ENCODE measurements at regions not wholly inside any gene's neighbourhood (a gene's known extent, or its start where the extent isn't known, plus 50 kb on each side); places are given as distances from the start of the nearest gene placed in this dataset.

- no peaks in the 10 kb centered on the region for H3K27me3 Mint-ChIP-seq
- H3K27ac Mint-ChIP-seq = no peak overlapping the region
- POLR2A ChIA-PET = no interaction called here
- no peak for DNase-seq
- no peak for ATAC-seq
- no peaks in the 10 kb centered on the region for H3K4me1 Mint-ChIP-seq
- H3K36me3 Mint-ChIP-seq = no peaks in the 10 kb centered on the region
- H3K9me3 Mint-ChIP-seq = peaks cover 0 to 3% (median 0%) of the 10 kb centered on the region in 9 donors
- no peak overlapping the region for H3K4me3 Mint-ChIP-seq
Measured at GRCh38 chr4:117478702-117479101, 393.3 kb upstream of the TRAM1L1 start.

GRCh38 chr4:117479673-117480072 lies 394.3 kb upstream of the TRAM1L1 start:
- Mint-ChIP-seq H3K4me1 (no peaks in the 10 kb centered on the region), H3K27ac (no peak overlapping the region), H3K27me3 (no peaks in the 10 kb centered on the region), H3K4me3 (no peak overlapping the region), H3K36me3 (no peaks in the 10 kb centered on the region), H3K9me3 (peaks cover 0 to 11% (median 0%) of the 10 kb centered on the region in 9 donors)
- POLR2A ChIA-PET = no interaction called here
- ATAC-seq (no peak), DNase-seq (no peak)

- Mint-ChIP-seq H3K4me3 (no peak overlapping the region), H3K4me1 (no peaks in the 10 kb centered on the region), H3K27me3 (no peaks in the 10 kb centered on the region), H3K27ac (no peak overlapping the region), H3K36me3 (no peaks in the 10 kb centered on the region), H3K9me3 (peaks cover 0 to 22% (median 0%) of the 10 kb centered on the region in 9 donors)
- POLR2A ChIA-PET = no interaction called here
- DNase-seq (no peak), ATAC-seq (no peak)
Measured at GRCh38 chr4:117481742-117482141, 396.4 kb upstream of the TRAM1L1 start.

GRCh38 chr4:117488692-117489091 lies 403.3 kb upstream of the TRAM1L1 start:
- ATAC-seq = no peak
- no peaks in the 10 kb centered on the region for H3K36me3 Mint-ChIP-seq

GRCh38 chr4:117489107-117489506 lies 403.7 kb upstream of the TRAM1L1 start:
- POLR2A ChIA-PET = no interaction called here
- DNase-seq (no peak), ATAC-seq (no peak)
- H3K9me3 Mint-ChIP-seq = peaks cover 0 to 15% (median 4%) of the 10 kb centered on the region in 9 donors
- H3K4me3 Mint-ChIP-seq = no peak overlapping the region
- no peaks in the 10 kb centered on the region for H3K4me1 Mint-ChIP-seq
- H3K27ac Mint-ChIP-seq = no peak overlapping the region
- no peaks in the 10 kb centered on the region for H3K36me3 Mint-ChIP-seq
- no peaks in the 10 kb centered on the region for H3K27me3 Mint-ChIP-seq

More at GRCh38 chr4:117488692-117489091, 403.3 kb upstream of the TRAM1L1 start:
- Mint-ChIP-seq H3K27me3 (no peaks in the 10 kb centered on the region), H3K27ac (no peak overlapping the region), H3K4me3 (no peak overlapping the region), H3K4me1 (no peaks in the 10 kb centered on the region), H3K9me3 (peaks cover 0 to 19% (median 4%) of the 10 kb centered on the region in 9 donors)
- no peak for DNase-seq
- POLR2A ChIA-PET = no interaction called here

- H3K27me3 Mint-ChIP-seq = no peaks in the 10 kb centered on the region
- no peaks in the 10 kb centered on the region for H3K36me3 Mint-ChIP-seq
- H3K9me3 Mint-ChIP-seq = peaks cover 0 to 7% (median 0%) of the 10 kb centered on the region in 9 donors
- POLR2A ChIA-PET = no interaction called here
- no peak overlapping the region for H3K4me3 Mint-ChIP-seq
- DNase-seq (no peak), ATAC-seq (no peak)
- no peak overlapping the region for H3K27ac Mint-ChIP-seq
- H3K4me1 Mint-ChIP-seq = no peaks in the 10 kb centered on the region
Measured at GRCh38 chr4:117491516-117491915, 406.1 kb upstream of the TRAM1L1 start.

- no peak for DNase-seq
- Mint-ChIP-seq H3K4me1 (no peaks in the 10 kb centered on the region), H3K27ac (no peak overlapping the region), H3K4me3 (no peak overlapping the region), H3K27me3 (no peaks in the 10 kb centered on the region), H3K9me3 (peaks cover 0 to 8% (median 0%) of the 10 kb centered on the region in 9 donors), H3K36me3 (no peaks in the 10 kb centered on the region)
- POLR2A ChIA-PET = no interaction called here
- no peak for ATAC-seq
Measured at GRCh38 chr4:117495802-117496201, 410.4 kb upstream of the TRAM1L1 start.

- Mint-ChIP-seq H3K9me3 (peaks cover 0 to 12% (median 0%) of the 10 kb centered on the region in 9 donors), H3K27me3 (peaks cover 0 to 1% (median 0%) of the 10 kb centered on the region in 5 donors), H3K36me3 (no peaks in the 10 kb centered on the region), H3K4me3 (no peak overlapping the region), H3K27ac (no peak overlapping the region), H3K4me1 (no peaks in the 10 kb centered on the region)
- DNase-seq = no peak
- POLR2A ChIA-PET = no interaction called here
- ATAC-seq = no peak
Measured at GRCh38 chr4:117512414-117512813, 427.0 kb upstream of the TRAM1L1 start.

GRCh38 chr4:117514391-117515175 lies 429.2 kb upstream of the TRAM1L1 start:
- H3K27ac Mint-ChIP-seq = no peak overlapping the region
- H3K4me3 Mint-ChIP-seq = no peak overlapping the region
- no peak for ATAC-seq
- DNase-seq = no peak
- no peaks in the 10 kb centered on the region for H3K36me3 Mint-ChIP-seq
- H3K4me1 Mint-ChIP-seq = no peaks in the 10 kb centered on the region
- peaks cover 0 to 19% (median 6%) of the 10 kb centered on the region in 9 donors for H3K9me3 Mint-ChIP-seq
- peaks cover 0 to 1% (median 0%) of the 10 kb centered on the region in 5 donors for H3K27me3 Mint-ChIP-seq
- POLR2A ChIA-PET = interaction anchor here (0.7 kb wide), 1 partner anchor 61 kb away, joined by 3 read pairs; no protein-coding TSS in a partner anchor

GRCh38 chr4:117515921-117516320 lies 430.5 kb upstream of the TRAM1L1 start:
- POLR2A ChIA-PET = no interaction called here
- Mint-ChIP-seq H3K27ac (no peak overlapping the region), H3K4me1 (no peaks in the 10 kb centered on the region), H3K9me3 (peaks cover 0 to 33% (median 6%) of the 10 kb centered on the region in 9 donors), H3K4me3 (no peak overlapping the region), H3K36me3 (no peaks in the 10 kb centered on the region), H3K27me3 (no peaks in the 10 kb centered on the region)
- DNase-seq = no peak
- ATAC-seq = no peak

- POLR2A ChIA-PET = no interaction called here
Measured at GRCh38 chr4:117527601-117528000, 442.2 kb upstream of the TRAM1L1 start.

GRCh38 chr4:117529401-117529800 lies 444.0 kb upstream of the TRAM1L1 start:
- Mint-ChIP-seq H3K27ac (no peak overlapping the region), H3K27me3 (peaks cover 0 to 4% (median 0%) of the 10 kb centered on the region in 5 donors), H3K36me3 (no peaks in the 10 kb centered on the region), H3K4me1 (no peaks in the 10 kb centered on the region), H3K9me3 (peaks cover 0 to 9% (median 2%) of the 10 kb centered on the region in 9 donors), H3K4me3 (no peak overlapping the region)
- ATAC-seq (no peak), DNase-seq (no peak)
- POLR2A ChIA-PET = no interaction called here

More at GRCh38 chr4:117527601-117528000, 442.2 kb upstream of the TRAM1L1 start:
- Mint-ChIP-seq H3K4me3 (no peak overlapping the region), H3K36me3 (no peaks in the 10 kb centered on the region), H3K4me1 (no peaks in the 10 kb centered on the region), H3K9me3 (peaks cover 0 to 9% (median 0%) of the 10 kb centered on the region in 9 donors), H3K27me3 (peaks cover 0 to 4% (median 0%) of the 10 kb centered on the region in 5 donors), H3K27ac (no peak overlapping the region)
- DNase-seq = no peak
- ATAC-seq = no peak

GRCh38 chr4:117533501-117533900 lies 448.1 kb upstream of the TRAM1L1 start:
- H3K27me3 Mint-ChIP-seq = peaks cover 0 to 3% (median 0%) of the 10 kb centered on the region in 5 donors
- POLR2A ChIA-PET = no interaction called here
- ATAC-seq = no peak

GRCh38 chr4:117545039-117545438 lies 459.7 kb upstream of the TRAM1L1 start:
- Mint-ChIP-seq H3K36me3 (no peaks in the 10 kb centered on the region), H3K4me3 (no peak overlapping the region), H3K27ac (no peak overlapping the region), H3K9me3 (peaks cover 0 to 13% (median 0%) of the 10 kb centered on the region in 9 donors), H3K4me1 (no peaks in the 10 kb centered on the region), H3K27me3 (no peaks in the 10 kb centered on the region)
- DNase-seq (no peak), ATAC-seq (no peak)
- POLR2A ChIA-PET = no interaction called here

More at GRCh38 chr4:117533501-117533900, 448.1 kb upstream of the TRAM1L1 start:
- no peak overlapping the region for H3K4me3 Mint-ChIP-seq
- no peak for DNase-seq
- no peaks in the 10 kb centered on the region for H3K4me1 Mint-ChIP-seq
- no peaks in the 10 kb centered on the region for H3K36me3 Mint-ChIP-seq
- no peak overlapping the region for H3K27ac Mint-ChIP-seq
- H3K9me3 Mint-ChIP-seq = peaks cover 0 to 12% (median 2%) of the 10 kb centered on the region in 9 donors

Measured in naive thymus-derived CD8-positive, alpha-beta T cell (primary cell).